ENCODE measurements at regions not wholly inside any gene's neighbourhood (a gene's known extent, or its start where the extent isn't known, plus 50 kb on each side); places are given as distances from the start of the nearest gene placed in this dataset.
"Not testable (repeated sequence)": the region's sequence is repeated elsewhere in the genome, so short reads cannot be mapped to it uniquely, and the experiment has no call there.

- in situ Hi-C loops (cut with HindIII; ENCODE audit: low sequenced_read_pairs), result not testable (repeated sequence)
Measured at GRCh38 chr14:37784203-37784826, 188.9 kb downstream of the TTC6 start.

GRCh38 chr14:37784827-37785223 is 189.4 kb downstream of the TTC6 start:
- in situ Hi-C loops (cut with HindIII; ENCODE audit: low sequenced_read_pairs), result not testable (repeated sequence)

- in situ Hi-C loops (cut with HindIII; ENCODE audit: low sequenced_read_pairs), result not testable (repeated sequence)
Measured at GRCh38 chr14:37785298-37785697, 189.9 kb downstream of the TTC6 start.

- in situ Hi-C loops (cut with HindIII; ENCODE audit: low sequenced_read_pairs), result not testable (repeated sequence)
Measured at GRCh38 chr14:37786114-37786625, 190.7 kb downstream of the TTC6 start.

- in situ Hi-C loops (cut with HindIII; ENCODE audit: low sequenced_read_pairs), result no loop called here
Measured at GRCh38 chr14:37787879-37788494, 192.6 kb downstream of the TTC6 start.

GRCh38 chr14:37791384-37792036 is 196.1 kb downstream of the TTC6 start:
- in situ Hi-C loops (cut with HindIII; ENCODE audit: low sequenced_read_pairs), result no loop called here

- in situ Hi-C loops (cut with HindIII; ENCODE audit: low sequenced_read_pairs), result no loop called here
Measured at GRCh38 chr14:37792124-37792523, 196.7 kb downstream of the TTC6 start.

GRCh38 chr14:37796703-37797416 is 201.4 kb downstream of the TTC6 start:
- in situ Hi-C loops (cut with HindIII; ENCODE audit: low sequenced_read_pairs), result no loop called here

- in situ Hi-C loops (cut with HindIII; ENCODE audit: low sequenced_read_pairs), result no loop called here
Measured at GRCh38 chr14:37797675-37798074, 202.2 kb downstream of the TTC6 start.

- in situ Hi-C loops (cut with HindIII; ENCODE audit: low sequenced_read_pairs), result no loop called here
Measured at GRCh38 chr14:37807722-37808121, 212.3 kb downstream of the TTC6 start.

GRCh38 chr14:37810094-37810801 is 214.8 kb downstream of the TTC6 start:
- in situ Hi-C loops (cut with HindIII; ENCODE audit: low sequenced_read_pairs), result no loop called here

GRCh38 chr14:37813732-37814131 is 218.3 kb downstream of the TTC6 start:
- in situ Hi-C loops (cut with HindIII; ENCODE audit: low sequenced_read_pairs), result no loop called here

- in situ Hi-C loops (cut with HindIII; ENCODE audit: low sequenced_read_pairs), result no loop called here
Measured at GRCh38 chr14:37816135-37816534, 220.7 kb downstream of the TTC6 start.

- in situ Hi-C loops (cut with HindIII; ENCODE audit: low sequenced_read_pairs), result no loop called here
Measured at GRCh38 chr14:37816743-37817295, 221.4 kb downstream of the TTC6 start.

- in situ Hi-C loops (cut with HindIII; ENCODE audit: low sequenced_read_pairs), result no loop called here
Measured at GRCh38 chr14:37819155-37820015, 224.0 kb downstream of the TTC6 start.

GRCh38 chr14:37820810-37821209 is 225.4 kb downstream of the TTC6 start:
- in situ Hi-C loops (cut with HindIII; ENCODE audit: low sequenced_read_pairs), result not testable (repeated sequence)

GRCh38 chr14:37824939-37825712 is 229.7 kb downstream of the TTC6 start:
- in situ Hi-C loops (cut with HindIII; ENCODE audit: low sequenced_read_pairs), result no loop called here

GRCh38 chr14:37826869-37827268 is 231.4 kb downstream of the TTC6 start:
- in situ Hi-C loops (cut with HindIII; ENCODE audit: low sequenced_read_pairs), result no loop called here

- in situ Hi-C loops (cut with HindIII; ENCODE audit: low sequenced_read_pairs), result no loop called here
Measured at GRCh38 chr14:37830271-37830670, 234.8 kb downstream of the TTC6 start.
